B cell (primary cell): ENCODE measurements at regions not wholly inside any gene's neighbourhood (a gene's known extent, or its start where the extent isn't known, plus 50 kb on each side); places are given as distances from the start of the nearest gene placed in this dataset.

ENCODE experiments used
- ATAC-seq: fragments of 200-7000 bp; cut with Tn5 transposase; one replicate; pipeline ENCODE4 v1.10.0; 2021; ENCODE audit warnings: low read depth, mild to moderate bottlenecking, moderate number of reproducible peaks, moderate library complexity
- CTCF ChIA-PET: fragments of 350-600 bp; sonication (Branson Sonifier 250); formaldehyde crosslinking; loops from one replicate; lab custom pipeline; 2021; ENCODE audit warnings: antibody characterized with exemption, inconsistent platforms; lab: Charles Lee
- POLR2A ChIA-PET: fragments of 350-600 bp; sonication (Branson Sonifier 250); formaldehyde crosslinking; loops from one replicate; lab custom pipeline; 2021; ENCODE audit warnings: antibody characterized with exemption; lab: Charles Lee
- DNase-seq: peaks from one replicate; pipeline ENCODE4 v3.0.0; 2013
- H2AFZ ChIP-seq: 2 replicates; pipeline ENCODE4 v1.6.1; 2012; ENCODE audit warnings: mild to moderate bottlenecking, low read depth, low read length; ENCODE audit not compliant: insufficient read depth, poor library complexity, severe bottlenecking
- H3K27ac ChIP-seq, 2 donors: 1 replicate in 1 of 2; 2 replicates in 1 of 2; pipeline ENCODE4 v1.5.1; 2012 to 2013; ENCODE audit warnings: low read length in 2 of 2, mild to moderate bottlenecking in 2 of 2, moderate library complexity in 1 of 2
- H3K27me3 ChIP-seq, 4 experiments: fragments of 200-600 bp in 1 of 4; sonication (generic) in 1 of 4; replicated peaks in 1 of 4; 1 replicate in 2 of 4; 2 replicates in 2 of 4; pipeline versions ENCODE4 v1.6.1 to v1.7.0; 2013 to 2016; ENCODE audit warnings: low read length in 3 of 4, mild to moderate bottlenecking in 2 of 4, mixed read lengths in 1 of 4, moderate library complexity in 1 of 4; ENCODE audit not compliant: insufficient read depth in 4 of 4, control insufficient read depth in 3 of 4; ENCODE audit errors: control extremely low read depth in 1 of 4
- H3K36me3 ChIP-seq, 2 experiments: replicated peaks in 1 of 2; 1 replicate in 1 of 2; 2 replicates in 1 of 2; pipeline versions ENCODE4 v1.6.1 to v1.7.1; 2013; ENCODE audit warnings: low read length in 1 of 2; ENCODE audit not compliant: insufficient read depth in 2 of 2, control insufficient read depth in 1 of 2; ENCODE audit errors: control extremely low read depth in 1 of 2, extremely low read depth in 1 of 2
- H3K4me1 ChIP-seq, 2 donors: fragments of 200-600 bp in 1 of 2; sonication (generic) in 1 of 2; 1 replicate in 1 of 2; 2 replicates in 1 of 2; pipeline versions ENCODE4 v1.5.1 to v1.6.1; 2013 to 2017; ENCODE audit warnings: low read length in 2 of 2; ENCODE audit not compliant: control insufficient read depth in 2 of 2, insufficient read depth in 2 of 2
- H3K4me2 ChIP-seq: replicated peaks from 2 replicates; pipeline ENCODE3; 2012; ENCODE audit warnings: mild to moderate bottlenecking, low read depth, low read length; ENCODE audit not compliant: poor library complexity, severe bottlenecking
- H3K4me3 ChIP-seq, 5 experiments: fragments of 200-600 bp in 1 of 5; sonication (generic) in 1 of 5; 1 replicate in 3 of 5; 2 replicates in 2 of 5; pipeline versions ENCODE4 v1.5.1 to v1.7.0; 2011 to 2016; ENCODE audit warnings: low read length in 4 of 5, mild to moderate bottlenecking in 4 of 5, low read depth in 2 of 5, control low read depth in 1 of 5, moderate library complexity in 1 of 5; ENCODE audit not compliant: insufficient read depth in 1 of 5; ENCODE audit errors: control extremely low read depth in 1 of 5, extremely low read depth in 1 of 5
- H3K79me2 ChIP-seq: fragments of 200-600 bp; sonication (generic); one replicate; pipeline ENCODE4 v1.6.0; 2016; ENCODE audit warnings: low read length; ENCODE audit not compliant: control insufficient read depth, insufficient read depth
- H3K9ac ChIP-seq: fragments of 200-600 bp; sonication (generic); 2 replicates; pipeline ENCODE4 v1.6.1; 2017; ENCODE audit warnings: mild to moderate bottlenecking, low read length, moderate library complexity
- H3K9me3 ChIP-seq, 3 donors: one replicate each; pipeline versions ENCODE4 v1.6.1 to v1.7.1; 2013; ENCODE audit warnings: low read length in 2 of 3; ENCODE audit not compliant: control insufficient read depth in 2 of 3, insufficient read depth in 1 of 3; ENCODE audit errors: control extremely low read depth in 1 of 3
- H4K20me1 ChIP-seq: 2 replicates; pipeline ENCODE4 v1.6.0; 2012; ENCODE audit warnings: mild to moderate bottlenecking, low read length; ENCODE audit not compliant: insufficient read depth, control insufficient read depth, poor library complexity, severe bottlenecking
- H3K27ac Mint-ChIP-seq: one replicate; pipeline ENCODE4 v1.8.0; 2021; ENCODE audit warnings: mixed read lengths
- H3K27me3 Mint-ChIP-seq: one replicate; pipeline ENCODE4 v1.8.0; 2021; ENCODE audit warnings: mixed read lengths
- H3K4me1 Mint-ChIP-seq: one replicate; pipeline ENCODE4 v1.8.0; 2021; ENCODE audit warnings: mixed read lengths
- H3K4me3 Mint-ChIP-seq: one replicate; pipeline ENCODE4 v1.8.0; 2021; ENCODE audit warnings: mixed read lengths
- H3K9me3 Mint-ChIP-seq: one replicate; pipeline ENCODE4 v1.8.0; 2022; ENCODE audit warnings: mixed read lengths; ENCODE audit not compliant: insufficient read depth
- EZH2 ChIP-seq: IDR thresholded peaks from 2 replicates; pipeline ENCODE4 v1.6.1; 2012; ENCODE audit warnings: borderline replicate concordance, low read depth, mild to moderate bottlenecking, moderate library complexity, low read length; ENCODE audit not compliant: insufficient read depth, poor library complexity, severe bottlenecking
- WGBS: methylation state at CpG from one replicate; pipeline ENCODE4 v1.1.5; 2013; ENCODE audit warnings: missing lambda C conversion rate; ENCODE audit not compliant: insufficient coverage; 5-methylcytosine and 5-hydroxymethylcytosine counted together
- intact Hi-C: fragments of 100-400 bp; cut with micrococcal nuclease; formaldehyde crosslinking; loops from one replicate; pipeline ENCODE4 v1.10.0; 2022
- TF ChIP-seq, protein P1 (sequence below): fragments of 200-600 bp; IDR thresholded peaks from one replicate; pipeline ENCODE4 v1.8.0; 2022; ENCODE audit warnings: antibody characterized with exemption, mild to moderate bottlenecking

DNA sequence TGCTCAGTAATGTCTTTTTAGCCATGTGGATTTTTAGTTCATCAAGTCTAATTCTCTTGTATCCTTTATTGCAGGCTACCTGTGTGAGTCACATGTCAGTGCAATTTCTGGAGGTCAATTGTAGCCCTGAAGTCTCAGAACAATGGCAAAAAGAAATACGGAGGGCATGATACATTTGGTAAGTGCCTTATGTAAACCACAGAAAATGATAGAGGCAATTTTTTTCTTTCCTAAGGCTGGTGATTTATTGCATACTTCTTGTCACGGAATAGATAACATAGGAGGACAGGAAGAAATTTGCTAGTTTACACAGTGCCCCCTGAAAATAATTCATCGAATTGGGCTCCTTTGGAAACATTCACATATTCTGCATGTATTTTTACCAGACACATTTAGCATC is 235.9 kb downstream of the DMRTA1 start:
- Histone ChIP-seq H4K20me1 (no peaks in the 10 kb centered on the region), H2AFZ (no peak overlapping the region), H3K4me2 (no peak overlapping the region), H3K27ac (no peak overlapping the region), H3K9ac (no peak overlapping the region), H3K4me1 (no peaks in the 10 kb centered on the region), H3K4me3 (no peak overlapping the region), H3K9me3 (no peaks in the 10 kb centered on the region), H3K36me3 (no peaks in the 10 kb centered on the region), H3K27me3 (no peaks in the 10 kb centered on the region), H3K79me2 (no peaks in the 10 kb centered on the region)
- no peak for ATAC-seq
- Mint-ChIP-seq H3K27me3 (no peaks in the 10 kb centered on the region), H3K9me3 (no peaks in the 10 kb centered on the region), H3K27ac (no peak overlapping the region), H3K4me1 (no peaks in the 10 kb centered on the region), H3K4me3 (no peak overlapping the region)
- WGBS, result no CpG with 5 or more reads among the region's 3 CpGs
- no peak for TF ChIP-seq EZH2
- TF ChIP-seq, protein P1, sequence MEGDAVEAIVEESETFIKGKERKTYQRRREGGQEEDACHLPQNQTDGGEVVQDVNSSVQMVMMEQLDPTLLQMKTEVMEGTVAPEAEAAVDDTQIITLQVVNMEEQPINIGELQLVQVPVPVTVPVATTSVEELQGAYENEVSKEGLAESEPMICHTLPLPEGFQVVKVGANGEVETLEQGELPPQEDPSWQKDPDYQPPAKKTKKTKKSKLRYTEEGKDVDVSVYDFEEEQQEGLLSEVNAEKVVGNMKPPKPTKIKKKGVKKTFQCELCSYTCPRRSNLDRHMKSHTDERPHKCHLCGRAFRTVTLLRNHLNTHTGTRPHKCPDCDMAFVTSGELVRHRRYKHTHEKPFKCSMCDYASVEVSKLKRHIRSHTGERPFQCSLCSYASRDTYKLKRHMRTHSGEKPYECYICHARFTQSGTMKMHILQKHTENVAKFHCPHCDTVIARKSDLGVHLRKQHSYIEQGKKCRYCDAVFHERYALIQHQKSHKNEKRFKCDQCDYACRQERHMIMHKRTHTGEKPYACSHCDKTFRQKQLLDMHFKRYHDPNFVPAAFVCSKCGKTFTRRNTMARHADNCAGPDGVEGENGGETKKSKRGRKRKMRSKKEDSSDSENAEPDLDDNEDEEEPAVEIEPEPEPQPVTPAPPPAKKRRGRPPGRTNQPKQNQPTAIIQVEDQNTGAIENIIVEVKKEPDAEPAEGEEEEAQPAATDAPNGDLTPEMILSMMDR, result no peak
- no peak for DNase-seq
- POLR2A ChIA-PET, result no interaction called here
- CTCF ChIA-PET, result no interaction called here
- intact Hi-C loops, result no loop called here

DNA sequence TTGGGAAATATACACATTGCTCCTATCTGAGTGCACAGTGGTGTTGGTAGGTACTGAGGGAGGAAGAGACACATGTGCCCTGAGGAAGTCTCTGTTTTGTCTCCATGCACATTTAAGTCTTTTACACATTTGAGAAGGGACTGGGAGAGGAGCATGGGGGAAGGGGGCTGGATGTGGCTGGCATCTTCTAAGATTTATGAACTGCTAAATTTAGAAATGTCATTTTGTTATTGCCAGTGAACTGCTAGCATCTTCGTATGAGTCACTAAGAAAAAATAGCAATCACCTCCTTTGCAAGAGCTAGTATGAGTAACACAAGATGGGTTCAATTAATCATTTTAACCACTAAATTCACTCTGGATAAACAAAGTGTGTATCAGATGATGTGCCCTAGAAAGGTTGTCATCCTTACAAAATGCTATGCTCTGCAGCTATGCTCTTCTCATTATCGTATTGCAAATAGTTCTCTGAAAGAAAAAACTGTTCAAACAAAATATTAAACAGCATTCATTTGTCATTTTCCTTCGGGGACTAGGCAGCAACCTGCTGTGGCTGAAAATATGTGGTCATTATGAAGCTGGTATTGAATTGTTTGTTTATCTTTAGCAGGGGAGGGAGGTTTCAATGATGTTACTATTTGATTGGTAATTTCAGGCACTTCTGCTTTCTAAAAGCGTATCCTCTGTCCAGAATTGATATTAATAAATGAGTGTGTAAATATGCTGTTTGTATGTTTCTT is 236.5 kb downstream of the DMRTA1 start:
- Histone ChIP-seq H3K27ac (no peak overlapping the region), H3K4me2 (no peak overlapping the region), H3K27me3 (no peaks in the 10 kb centered on the region), H4K20me1 (no peaks in the 10 kb centered on the region), H2AFZ (no peak overlapping the region), H3K36me3 (no peaks in the 10 kb centered on the region), H3K79me2 (no peaks in the 10 kb centered on the region), H3K4me1 (no peaks in the 10 kb centered on the region), H3K9me3 (peaks cover 0 to 4% (median 0%) of the 10 kb centered on the region in 3 donors), H3K4me3 (no peak overlapping the region), H3K9ac (no peak overlapping the region)
- H3K4me3 Mint-ChIP-seq, result no peak overlapping the region
- intact Hi-C loops, result no loop called here
- DNase-seq (no peak), ATAC-seq (no peak)
- no peaks in the 10 kb centered on the region for H3K27me3 Mint-ChIP-seq
- POLR2A ChIA-PET, result no interaction called here
- CTCF ChIA-PET, result no interaction called here
- TF ChIP-seq, protein P1, result no peak
- no peak for TF ChIP-seq EZH2
- no peaks in the 10 kb centered on the region for H3K4me1 Mint-ChIP-seq
- no CpG with 5 or more reads among the region's 4 CpGs for WGBS
- no peaks in the 10 kb centered on the region for H3K9me3 Mint-ChIP-seq
- H3K27ac Mint-ChIP-seq, result no peak overlapping the region
